Erythroblast (primary cell): ENCODE measurements at regions not wholly inside any gene's neighbourhood (a gene's known extent, or its start where the extent isn't known, plus 50 kb on each side); places are given as distances from the start of the nearest gene placed in this dataset.

Experiments
- GATA1 ChIP-seq: IDR thresholded peaks from 2 replicates; pipeline ENCODE4 v1.6.1; 2011; ENCODE audit warnings: low read depth, mild to moderate bottlenecking, control low read depth, low read length, moderate library complexity
- POLR2A ChIP-seq: IDR thresholded peaks from 2 replicates; pipeline ENCODE4 v1.6.1; 2011; ENCODE audit warnings: mild to moderate bottlenecking, low read length

- TF ChIP-seq POLR2A (no peak), GATA1 (no peak)
Observed at GRCh38 chr2:239534581-239535412, 134.0 kb upstream of the HDAC4 start.
